Retinal pigment epithelial cell (primary cell): ENCODE measurements at regions not wholly inside any gene's neighbourhood (a gene's known extent, or its start where the extent isn't known, plus 50 kb on each side); places are given as distances from the start of the nearest gene placed in this dataset.

Source experiments
- DNase-seq: peaks from one replicate; pipeline ENCODE4 v3.0.0-alpha.2; 2010; ENCODE audit warnings: low read depth
- H3K4me3 ChIP-seq: 2 replicates; pipeline ENCODE4 v1.5.1; 2011; ENCODE audit warnings: mild to moderate bottlenecking, low read length, control low read depth, moderate library complexity
- CTCF ChIP-seq: conservative IDR thresholded peaks from 2 replicates; pipeline ENCODE4 v1.5.1; 2011; ENCODE audit warnings: low read depth, low read length, control low read depth, inconsistent platforms

GRCh38 chr11:103591554-103591953, 444.9 kb upstream of the DDI1 start:
- TF ChIP-seq CTCF = no peak
- H3K4me3 ChIP-seq = no peak overlapping the region
- DNase-seq = no peak

GRCh38 chr11:103594283-103594682, 442.2 kb upstream of the DDI1 start:
- no peak for TF ChIP-seq CTCF
- no peak overlapping the region for H3K4me3 ChIP-seq
- DNase-seq = no peak

GRCh38 chr11:103596315-103596714, 440.1 kb upstream of the DDI1 start:
- H3K4me3 ChIP-seq = no peak overlapping the region
- no peak for TF ChIP-seq CTCF
- no peak for DNase-seq

DNA sequence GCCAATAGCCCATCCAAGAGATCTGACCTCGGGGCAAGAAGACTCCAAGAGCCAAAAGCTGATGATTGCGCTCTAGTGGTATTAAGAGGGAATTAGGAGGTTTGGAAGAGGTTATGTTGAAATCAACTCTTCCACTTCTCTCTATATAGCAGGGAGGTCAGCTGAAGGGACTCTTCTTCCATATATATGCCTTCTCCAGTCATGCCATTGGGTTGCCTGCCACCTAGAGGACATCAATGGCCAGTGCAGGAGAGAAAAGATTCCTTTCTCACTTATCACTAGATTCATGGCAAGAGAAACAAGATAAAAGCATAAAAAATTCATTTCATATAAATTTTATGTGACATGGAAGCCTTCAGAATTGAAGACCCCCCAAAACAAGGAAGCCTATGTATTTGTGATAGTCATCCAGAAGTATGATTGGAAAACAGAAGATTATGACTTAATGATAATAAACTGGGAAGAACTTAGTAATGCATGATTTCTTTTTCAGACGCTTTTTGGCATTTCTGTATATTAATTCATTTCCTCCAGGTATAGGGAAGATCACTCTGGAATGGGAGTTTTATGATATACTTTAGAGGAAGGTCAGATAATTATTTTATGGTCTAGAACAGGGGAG, 435.1 kb upstream of the DDI1 start:
- DNase-seq = no peak
- no peak overlapping the region for H3K4me3 ChIP-seq
- peak; percentile 96 for TF ChIP-seq CTCF

DNA sequence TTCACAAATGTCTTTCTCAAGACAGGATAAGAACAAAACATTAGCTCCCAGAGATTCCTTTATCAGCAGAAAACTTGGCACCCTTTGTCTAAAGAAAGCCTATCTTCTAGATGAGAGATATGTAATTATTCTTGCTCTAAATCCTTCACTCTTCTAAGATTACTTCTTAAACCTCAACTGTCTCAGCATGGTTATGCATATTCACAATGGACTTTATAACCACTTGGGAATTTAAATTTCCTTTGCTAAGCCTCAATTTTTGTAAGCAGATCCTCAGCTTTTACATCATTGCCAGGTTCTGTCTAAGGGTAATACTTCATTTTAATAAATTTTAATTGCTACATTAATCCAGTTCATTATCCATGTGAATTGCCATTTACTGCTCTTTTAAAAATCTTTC, 433.6 kb upstream of the DDI1 start:
- TF ChIP-seq CTCF = no peak
- no peak overlapping the region for H3K4me3 ChIP-seq
- no peak for DNase-seq

DNA sequence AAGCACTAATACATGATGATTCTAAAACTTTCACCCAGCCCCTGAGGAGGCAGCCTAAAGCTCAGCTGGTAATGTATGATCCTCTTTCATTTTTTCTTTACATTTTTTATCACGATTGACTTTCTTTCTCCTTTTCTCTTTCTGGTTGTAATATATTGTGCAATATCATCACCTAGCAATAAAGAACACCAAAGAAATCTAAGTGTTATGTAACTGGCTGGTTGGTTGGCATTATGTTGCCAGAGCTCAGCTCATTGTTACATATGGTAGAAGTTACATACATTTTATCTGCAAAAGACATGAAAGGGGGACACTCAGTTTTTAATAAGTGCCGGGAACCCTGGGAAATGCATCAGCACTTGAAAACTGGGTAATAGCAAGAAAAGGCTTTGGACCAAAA, 432.1 kb upstream of the DDI1 start:
- no peak for DNase-seq
- no peak for TF ChIP-seq CTCF
- no peak overlapping the region for H3K4me3 ChIP-seq

DNA sequence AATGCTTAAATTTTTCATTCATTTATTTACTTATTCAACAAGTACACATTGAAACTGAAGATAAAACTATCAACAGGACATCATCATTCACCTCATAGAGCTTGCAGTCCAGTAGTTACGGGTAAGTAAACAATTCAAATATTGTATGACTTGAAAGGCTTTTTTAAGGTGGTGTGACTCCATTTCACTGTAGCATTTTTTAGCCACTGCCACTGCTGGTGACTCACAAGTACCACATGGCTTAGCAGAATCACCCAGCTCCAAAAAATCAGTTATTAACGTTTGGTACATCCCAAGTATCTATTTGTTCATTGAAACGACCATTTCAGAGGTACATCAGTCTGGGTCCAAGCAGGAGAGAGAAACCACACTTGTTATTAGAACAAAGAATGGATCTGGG, 427.9 kb upstream of the DDI1 start:
- no peak overlapping the region for H3K4me3 ChIP-seq
- DNase-seq = no peak
- no peak for TF ChIP-seq CTCF
